Skeletal muscle tissue (tissue), 3 donors: ENCODE measurements at regions not wholly inside any gene's neighbourhood (a gene's known extent, or its start where the extent isn't known, plus 50 kb on each side); places are given as distances from the start of the nearest gene placed in this dataset.

ENCODE experiments used
- H3K27ac ChIP-seq: one replicate; pipeline ENCODE4 v1.7.0; 2013; ENCODE audit warnings: mild to moderate bottlenecking, low read depth, low read length, inconsistent platforms
- H3K27me3 ChIP-seq, 3 donors: one replicate each; pipeline ENCODE4 v1.7.0; 2013; ENCODE audit warnings: low read length in 3 of 3; ENCODE audit not compliant: control insufficient read depth in 3 of 3, insufficient read depth in 3 of 3
- H3K36me3 ChIP-seq, 3 donors: one replicate each; pipeline ENCODE4 v1.7.0; 2013; ENCODE audit warnings: low read length in 3 of 3; ENCODE audit not compliant: control insufficient read depth in 3 of 3, insufficient read depth in 3 of 3
- H3K4me1 ChIP-seq, 3 donors: one replicate each; pipeline ENCODE4 v1.7.0; 2013; ENCODE audit warnings: low read length in 3 of 3, mild to moderate bottlenecking in 3 of 3; ENCODE audit not compliant: control insufficient read depth in 3 of 3, insufficient read depth in 3 of 3
- H3K4me3 ChIP-seq, 3 donors: one replicate each; pipeline ENCODE4 v1.7.0; 2013; ENCODE audit warnings: low read length in 3 of 3
- H3K9ac ChIP-seq, 3 donors: one replicate each; pipeline ENCODE4 v1.7.0; 2013; ENCODE audit warnings: low read length in 3 of 3, mild to moderate bottlenecking in 3 of 3, moderate library complexity in 2 of 3, low read depth in 1 of 3
- H3K9me3 ChIP-seq, 3 donors: one replicate each; pipeline ENCODE4 v1.7.0; 2013; ENCODE audit warnings: low read length in 3 of 3; ENCODE audit not compliant: control insufficient read depth in 3 of 3
- donor health status: Osteomylitis.

- Histone ChIP-seq H3K27ac (no peak overlapping the region), H3K9ac (no peak overlapping the region), H3K4me1 (peaks cover 0 to 5% (median 0%) of the 10 kb centered on the region in 3 donors), H3K27me3 (no peaks in the 10 kb centered on the region), H3K9me3 (peaks cover 0 to 4% (median 0%) of the 10 kb centered on the region in 3 donors), H3K4me3 (no peak overlapping the region), H3K36me3 (no peaks in the 10 kb centered on the region)
These were observed 96.0 kb upstream of the PPP2R3A start for GRCh38 chr3:135869439-135870105.

DNA sequence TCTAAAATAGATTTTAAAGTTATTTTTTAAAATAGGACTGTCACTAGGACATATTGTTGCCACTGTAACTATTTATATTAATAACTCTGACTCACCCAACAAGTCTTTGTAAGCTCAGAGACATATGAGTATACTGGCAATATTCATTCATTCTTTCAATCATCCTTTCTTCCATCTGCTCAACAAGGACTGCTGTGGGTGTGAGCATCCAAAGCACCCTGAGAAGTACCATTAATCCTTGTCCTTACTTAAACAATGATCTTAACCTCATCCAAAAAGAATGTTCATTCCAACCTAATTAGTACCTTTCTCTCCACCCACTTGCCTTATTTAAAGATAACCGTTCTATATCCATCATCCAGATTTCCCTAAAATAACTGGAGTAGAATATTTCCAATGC, 94.2 kb upstream of the PPP2R3A start:
- Histone ChIP-seq H3K36me3 (no peaks in the 10 kb centered on the region), H3K27me3 (no peaks in the 10 kb centered on the region), H3K4me3 (no peak overlapping the region), H3K9ac (no peak overlapping the region), H3K4me1 (peaks cover 0 to 5% (median 0%) of the 10 kb centered on the region in 3 donors), H3K9me3 (peaks cover 0 to 4% (median 0%) of the 10 kb centered on the region in 3 donors), H3K27ac (no peak overlapping the region)

DNA sequence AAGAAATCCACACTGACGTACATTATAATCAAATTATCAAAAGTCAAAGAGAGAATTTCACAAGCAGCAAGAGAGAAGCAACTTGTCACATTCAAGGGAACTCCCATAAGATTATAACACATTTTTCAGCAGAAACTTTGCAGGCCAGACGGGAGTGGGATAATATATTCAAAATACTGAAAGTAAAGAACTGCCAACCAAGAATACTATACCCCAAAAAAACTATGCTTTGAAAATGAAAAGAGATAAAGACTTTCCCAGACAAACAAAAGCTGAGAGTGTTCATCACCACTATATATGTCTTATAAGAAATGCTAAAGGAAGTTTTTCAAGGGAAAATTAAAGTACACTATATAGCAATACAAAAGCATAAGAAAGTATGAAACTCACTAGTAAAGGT, 91.5 kb upstream of the PPP2R3A start:
- peaks cover 0 to 4% (median 3%) of the 10 kb centered on the region in 3 donors for H3K9me3 ChIP-seq
- H3K36me3 ChIP-seq = no peaks in the 10 kb centered on the region
- no peak overlapping the region for H3K9ac ChIP-seq
- H3K27ac ChIP-seq = no peak overlapping the region
- no peaks in the 10 kb centered on the region for H3K27me3 ChIP-seq
- no peak overlapping the region for H3K4me3 ChIP-seq
- H3K4me1 ChIP-seq = no peaks in the 10 kb centered on the region

DNA sequence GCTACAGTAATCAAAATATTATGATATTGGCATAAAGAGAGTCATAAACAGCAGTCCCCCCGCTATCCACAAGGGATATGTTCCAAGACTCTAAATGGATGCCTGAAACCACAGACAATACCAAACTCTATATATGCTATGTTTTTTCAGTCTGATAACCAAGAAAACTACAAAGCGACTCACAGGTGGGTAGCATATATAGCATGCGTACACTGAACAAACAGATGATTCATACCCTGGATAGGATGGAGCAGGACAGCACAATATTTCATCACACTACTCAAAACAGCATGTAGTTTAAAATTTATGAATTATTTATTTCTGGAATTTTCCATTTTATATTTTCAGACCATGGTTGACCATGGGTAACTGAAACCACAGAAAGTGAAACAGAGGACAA, 87.0 kb upstream of the PPP2R3A start:
- Histone ChIP-seq H3K4me3 (no peak overlapping the region), H3K4me1 (no peaks in the 10 kb centered on the region), H3K27me3 (no peaks in the 10 kb centered on the region), H3K9ac (no peak overlapping the region), H3K36me3 (no peaks in the 10 kb centered on the region), H3K27ac (no peak overlapping the region), H3K9me3 (peaks cover 0 to 3% (median 2%) of the 10 kb centered on the region in 3 donors)

DNA sequence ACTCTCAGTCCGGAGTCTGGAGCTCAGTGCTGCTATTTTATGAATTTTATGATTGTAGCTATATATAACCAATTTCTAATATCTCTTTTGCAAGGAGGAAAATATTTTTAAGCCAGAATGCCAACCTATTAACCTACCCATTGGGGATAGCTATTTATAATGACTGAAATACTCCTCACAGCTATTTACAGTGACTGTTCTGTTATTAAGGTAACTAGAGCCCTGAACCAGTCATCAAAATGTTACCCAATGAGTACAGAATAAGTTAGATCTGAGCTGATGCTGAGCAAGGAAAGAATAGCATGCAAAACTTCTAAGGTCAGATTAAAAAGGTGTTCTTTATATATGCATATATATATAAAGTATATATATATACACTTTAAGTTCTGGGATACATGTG, 79.6 kb upstream of the PPP2R3A start:
- H3K4me3 ChIP-seq = no peak overlapping the region
- no peaks in the 10 kb centered on the region for H3K9me3 ChIP-seq
- H3K36me3 ChIP-seq = no peaks in the 10 kb centered on the region
- peaks cover 0 to 2% (median 0%) of the 10 kb centered on the region in 3 donors for H3K4me1 ChIP-seq
- no peak overlapping the region for H3K27ac ChIP-seq
- no peak overlapping the region for H3K9ac ChIP-seq
- H3K27me3 ChIP-seq = no peaks in the 10 kb centered on the region

DNA sequence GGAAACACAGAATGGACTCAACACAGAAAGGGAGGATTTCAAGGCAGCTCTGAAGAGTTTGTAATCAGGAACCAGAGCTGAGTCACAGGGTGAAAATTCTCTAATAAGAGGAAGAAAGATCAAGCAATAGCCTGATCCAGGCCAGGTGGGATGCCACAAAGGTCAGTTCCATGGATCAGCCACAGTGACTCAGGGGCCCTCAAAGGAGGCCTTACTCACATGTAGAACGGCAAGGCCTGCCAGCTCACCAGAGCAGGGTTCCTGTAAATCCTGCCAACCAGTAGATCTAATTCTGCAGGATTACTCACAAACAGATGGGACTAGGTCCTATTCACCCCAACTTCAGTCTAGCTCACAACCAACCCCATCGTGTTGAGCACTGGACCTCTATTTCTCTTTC, 78.3 kb upstream of the PPP2R3A start:
- Histone ChIP-seq H3K4me3 (no peak overlapping the region), H3K9ac (no peak overlapping the region), H3K9me3 (no peaks in the 10 kb centered on the region), H3K27me3 (no peaks in the 10 kb centered on the region), H3K27ac (no peak overlapping the region), H3K4me1 (peaks cover 0 to 2% (median 0%) of the 10 kb centered on the region in 3 donors), H3K36me3 (no peaks in the 10 kb centered on the region)

- Histone ChIP-seq H3K9me3 (no peaks in the 10 kb centered on the region), H3K9ac (no peak overlapping the region), H3K27me3 (no peaks in the 10 kb centered on the region), H3K36me3 (no peaks in the 10 kb centered on the region), H3K4me1 (peaks cover 0 to 2% (median 0%) of the 10 kb centered on the region in 3 donors), H3K27ac (no peak overlapping the region), H3K4me3 (no peak overlapping the region)
These were observed 76.1 kb upstream of the PPP2R3A start for GRCh38 chr3:135889443-135889842.

GRCh38 chr3:135891121-135891520, 74.4 kb upstream of the PPP2R3A start:
- no peak overlapping the region for H3K9ac ChIP-seq

GRCh38 chr3:135895106-135895733, 70.3 kb upstream of the PPP2R3A start:
- Histone ChIP-seq H3K4me1 (no peaks in the 10 kb centered on the region), H3K27ac (no peak overlapping the region), H3K9ac (no peak overlapping the region), H3K36me3 (no peaks in the 10 kb centered on the region), H3K27me3 (peaks cover 0 to 2% (median 0%) of the 10 kb centered on the region in 3 donors), H3K9me3 (no peaks in the 10 kb centered on the region), H3K4me3 (no peak overlapping the region)

More at GRCh38 chr3:135891121-135891520, 74.4 kb upstream of the PPP2R3A start:
- Histone ChIP-seq H3K36me3 (no peaks in the 10 kb centered on the region), H3K4me1 (no peaks in the 10 kb centered on the region), H3K4me3 (no peak overlapping the region), H3K27ac (no peak overlapping the region), H3K27me3 (no peaks in the 10 kb centered on the region), H3K9me3 (no peaks in the 10 kb centered on the region)

DNA sequence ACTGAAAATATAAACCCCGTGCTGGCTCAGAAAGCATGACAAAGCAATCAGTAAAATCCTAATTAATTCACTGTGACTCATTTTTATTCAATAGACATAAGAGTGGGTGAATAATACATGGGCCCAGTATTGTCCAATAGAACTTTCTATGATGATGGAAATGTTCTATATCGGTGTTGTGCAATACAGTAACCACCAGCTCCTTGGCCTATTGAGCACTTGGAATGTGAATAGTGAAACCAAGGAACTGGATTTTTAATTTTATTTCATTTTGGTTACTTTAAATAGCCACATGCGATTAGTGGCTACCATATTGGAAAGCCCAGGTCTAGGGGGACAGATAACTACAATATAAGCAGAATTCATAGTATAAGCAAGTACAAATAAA, 69.8 kb upstream of the PPP2R3A start:
- no peak overlapping the region for H3K27ac ChIP-seq
- peaks cover 0 to 2% (median 0%) of the 10 kb centered on the region in 3 donors for H3K27me3 ChIP-seq
- no peak overlapping the region for H3K9ac ChIP-seq
- no peak overlapping the region for H3K4me3 ChIP-seq
- H3K9me3 ChIP-seq = no peaks in the 10 kb centered on the region
- H3K36me3 ChIP-seq = no peaks in the 10 kb centered on the region
- H3K4me1 ChIP-seq = no peaks in the 10 kb centered on the region
